ENCODE measurements at regions not wholly inside any gene's neighbourhood (a gene's known extent, or its start where the extent isn't known, plus 50 kb on each side); places are given as distances from the start of the nearest gene placed in this dataset.

- Histone ChIP-seq H3K4me3 (ENCODE audit: low read depth, low read length) (no peak overlapping the region), H3K27me3 (ENCODE audit: control insufficient read depth, insufficient read depth, low read length) (peaks cover 17% of the 10 kb centered on the region), H3K9ac (ENCODE audit: low read length) (no peak overlapping the region), H3K36me3 (ENCODE audit: control insufficient read depth, insufficient read depth, low read length) (no peaks in the 10 kb centered on the region), H3K27ac (ENCODE audit: low read depth, low read length) (no peak overlapping the region), H3K9me3 (ENCODE audit: control insufficient read depth, insufficient read depth, low read depth, low read length) (no peaks in the 10 kb centered on the region; the same call in 1 of the 2 replicates), H3K4me1 (ENCODE audit: control insufficient read depth, insufficient read depth, low read length) (no peaks in the 10 kb centered on the region)
Observed at GRCh38 chr12:107976331-107976730, 152.8 kb upstream of the WSCD2 start.

- Histone ChIP-seq H3K9ac (ENCODE audit: low read length) (no peak overlapping the region), H3K9me3 (ENCODE audit: control insufficient read depth, insufficient read depth, low read depth, low read length) (no peaks in the 10 kb centered on the region; the same call in 1 of the 2 replicates), H3K4me1 (ENCODE audit: control insufficient read depth, insufficient read depth, low read length) (no peaks in the 10 kb centered on the region), H3K27ac (ENCODE audit: low read depth, low read length) (no peak overlapping the region), H3K4me3 (ENCODE audit: low read depth, low read length) (no peak overlapping the region), H3K36me3 (ENCODE audit: control insufficient read depth, insufficient read depth, low read length) (no peaks in the 10 kb centered on the region), H3K27me3 (ENCODE audit: control insufficient read depth, insufficient read depth, low read length) (peaks cover 33% of the 10 kb centered on the region)
Observed at GRCh38 chr12:107978201-107978600, 150.9 kb upstream of the WSCD2 start.

GRCh38 chr12:107978641-107979040 lies 150.4 kb upstream of the WSCD2 start:
- H3K27me3 ChIP-seq (ENCODE audit: control insufficient read depth, insufficient read depth, low read length), result peaks cover 36% of the 10 kb centered on the region
- H3K9ac ChIP-seq (ENCODE audit: low read length), result no peak overlapping the region
- no peaks in the 10 kb centered on the region for H3K4me1 ChIP-seq (ENCODE audit: control insufficient read depth, insufficient read depth, low read length)
- no peaks in the 10 kb centered on the region; the same call in 1 of the 2 replicates for H3K9me3 ChIP-seq (ENCODE audit: control insufficient read depth, insufficient read depth, low read depth, low read length)
- no peak overlapping the region for H3K27ac ChIP-seq (ENCODE audit: low read depth, low read length)
- H3K4me3 ChIP-seq (ENCODE audit: low read depth, low read length), result no peak overlapping the region
- H3K36me3 ChIP-seq (ENCODE audit: control insufficient read depth, insufficient read depth, low read length), result no peaks in the 10 kb centered on the region

GRCh38 chr12:107983756-107984472 lies 145.2 kb upstream of the WSCD2 start:
- Histone ChIP-seq H3K36me3 (ENCODE audit: control insufficient read depth, insufficient read depth, low read length) (no peaks in the 10 kb centered on the region), H3K9me3 (ENCODE audit: control insufficient read depth, insufficient read depth, low read depth, low read length) (no peaks in the 10 kb centered on the region), H3K4me1 (ENCODE audit: control insufficient read depth, insufficient read depth, low read length) (no peaks in the 10 kb centered on the region), H3K27me3 (ENCODE audit: control insufficient read depth, insufficient read depth, low read length) (peaks cover 46% of the 10 kb centered on the region), H3K27ac (ENCODE audit: low read depth, low read length) (no peak overlapping the region), H3K9ac (ENCODE audit: low read length) (no peak overlapping the region), H3K4me3 (ENCODE audit: low read depth, low read length) (no peak overlapping the region)

- Histone ChIP-seq H3K9me3 (ENCODE audit: control insufficient read depth, insufficient read depth, low read depth, low read length) (no peaks in the 10 kb centered on the region), H3K27ac (ENCODE audit: low read depth, low read length) (no peak overlapping the region), H3K9ac (ENCODE audit: low read length) (no peak overlapping the region), H3K27me3 (ENCODE audit: control insufficient read depth, insufficient read depth, low read length) (peaks cover 47% of the 10 kb centered on the region), H3K4me1 (ENCODE audit: control insufficient read depth, insufficient read depth, low read length) (no peaks in the 10 kb centered on the region), H3K4me3 (ENCODE audit: low read depth, low read length) (no peak overlapping the region), H3K36me3 (ENCODE audit: control insufficient read depth, insufficient read depth, low read length) (no peaks in the 10 kb centered on the region)
Observed at GRCh38 chr12:107984973-107985372, 144.1 kb upstream of the WSCD2 start.

- H3K4me1 ChIP-seq (ENCODE audit: control insufficient read depth, insufficient read depth, low read length), result no peaks in the 10 kb centered on the region
- H3K27ac ChIP-seq (ENCODE audit: low read depth, low read length), result no peak overlapping the region
- H3K9me3 ChIP-seq (ENCODE audit: control insufficient read depth, insufficient read depth, low read depth, low read length), result no peaks in the 10 kb centered on the region
- no peak overlapping the region for H3K9ac ChIP-seq (ENCODE audit: low read length)
- H3K27me3 ChIP-seq (ENCODE audit: control insufficient read depth, insufficient read depth, low read length), result peaks cover 42% of the 10 kb centered on the region
- H3K4me3 ChIP-seq (ENCODE audit: low read depth, low read length), result no peak overlapping the region
- H3K36me3 ChIP-seq (ENCODE audit: control insufficient read depth, insufficient read depth, low read length), result no peaks in the 10 kb centered on the region
Observed at GRCh38 chr12:107986183-107986582, 142.9 kb upstream of the WSCD2 start.

- peaks cover 22% of the 10 kb centered on the region for H3K27me3 ChIP-seq (ENCODE audit: control insufficient read depth, insufficient read depth, low read length)
- no peaks in the 10 kb centered on the region for H3K4me1 ChIP-seq (ENCODE audit: control insufficient read depth, insufficient read depth, low read length)
- no peaks in the 10 kb centered on the region for H3K36me3 ChIP-seq (ENCODE audit: control insufficient read depth, insufficient read depth, low read length)
- H3K9ac ChIP-seq (ENCODE audit: low read length), result no peak overlapping the region
- H3K27ac ChIP-seq (ENCODE audit: low read depth, low read length), result no peak overlapping the region
- no peaks in the 10 kb centered on the region for H3K9me3 ChIP-seq (ENCODE audit: control insufficient read depth, insufficient read depth, low read depth, low read length)
- H3K4me3 ChIP-seq (ENCODE audit: low read depth, low read length), result no peak overlapping the region
Observed at GRCh38 chr12:107990325-107990724, 138.8 kb upstream of the WSCD2 start.

- no peaks in the 10 kb centered on the region for H3K36me3 ChIP-seq (ENCODE audit: control insufficient read depth, insufficient read depth, low read length)
- no peak overlapping the region for H3K27ac ChIP-seq (ENCODE audit: low read depth, low read length)
- no peak overlapping the region for H3K9ac ChIP-seq (ENCODE audit: low read length)
- no peak overlapping the region for H3K4me3 ChIP-seq (ENCODE audit: low read depth, low read length)
- peaks cover 27% of the 10 kb centered on the region for H3K27me3 ChIP-seq (ENCODE audit: control insufficient read depth, insufficient read depth, low read length)
- no peaks in the 10 kb centered on the region for H3K4me1 ChIP-seq (ENCODE audit: control insufficient read depth, insufficient read depth, low read length)
- H3K9me3 ChIP-seq (ENCODE audit: control insufficient read depth, insufficient read depth, low read depth, low read length), result no peaks in the 10 kb centered on the region
Observed at GRCh38 chr12:107992029-107992428, 137.1 kb upstream of the WSCD2 start.

- Histone ChIP-seq H3K27ac (ENCODE audit: low read depth, low read length) (no peak overlapping the region), H3K36me3 (ENCODE audit: control insufficient read depth, insufficient read depth, low read length) (no peaks in the 10 kb centered on the region), H3K4me1 (ENCODE audit: control insufficient read depth, insufficient read depth, low read length) (no peaks in the 10 kb centered on the region), H3K9ac (ENCODE audit: low read length) (no peak overlapping the region), H3K4me3 (ENCODE audit: low read depth, low read length) (no peak overlapping the region), H3K27me3 (ENCODE audit: control insufficient read depth, insufficient read depth, low read length) (peaks cover 27% of the 10 kb centered on the region), H3K9me3 (ENCODE audit: control insufficient read depth, insufficient read depth, low read depth, low read length) (no peaks in the 10 kb centered on the region)
Observed at GRCh38 chr12:107992870-107993451, 136.1 kb upstream of the WSCD2 start.

GRCh38 chr12:107998863-107999262 lies 130.2 kb upstream of the WSCD2 start:
- Histone ChIP-seq H3K4me1 (ENCODE audit: control insufficient read depth, insufficient read depth, low read length) (no peaks in the 10 kb centered on the region), H3K9me3 (ENCODE audit: control insufficient read depth, insufficient read depth, low read depth, low read length) (no peaks in the 10 kb centered on the region), H3K27ac (ENCODE audit: low read depth, low read length) (no peak overlapping the region), H3K9ac (ENCODE audit: low read length) (no peak overlapping the region), H3K27me3 (ENCODE audit: control insufficient read depth, insufficient read depth, low read length) (peaks cover 47% of the 10 kb centered on the region), H3K4me3 (ENCODE audit: low read depth, low read length) (no peak overlapping the region), H3K36me3 (ENCODE audit: control insufficient read depth, insufficient read depth, low read length) (no peaks in the 10 kb centered on the region)

GRCh38 chr12:108000111-108000510 lies 129.0 kb upstream of the WSCD2 start:
- H3K4me3 ChIP-seq (ENCODE audit: low read depth, low read length), result no peak overlapping the region
- no peak overlapping the region for H3K27ac ChIP-seq (ENCODE audit: low read depth, low read length)
- H3K36me3 ChIP-seq (ENCODE audit: control insufficient read depth, insufficient read depth, low read length), result no peaks in the 10 kb centered on the region
- H3K9ac ChIP-seq (ENCODE audit: low read length), result no peak overlapping the region
- H3K9me3 ChIP-seq (ENCODE audit: control insufficient read depth, insufficient read depth, low read depth, low read length), result no peaks in the 10 kb centered on the region
- H3K4me1 ChIP-seq (ENCODE audit: control insufficient read depth, insufficient read depth, low read length), result no peaks in the 10 kb centered on the region
- H3K27me3 ChIP-seq (ENCODE audit: control insufficient read depth, insufficient read depth, low read length), result peaks cover 45% of the 10 kb centered on the region
